ENCODE measurements at regions not wholly inside any gene's neighbourhood (a gene's known extent, or its start where the extent isn't known, plus 50 kb on each side); places are given as distances from the start of the nearest gene placed in this dataset.

DNA sequence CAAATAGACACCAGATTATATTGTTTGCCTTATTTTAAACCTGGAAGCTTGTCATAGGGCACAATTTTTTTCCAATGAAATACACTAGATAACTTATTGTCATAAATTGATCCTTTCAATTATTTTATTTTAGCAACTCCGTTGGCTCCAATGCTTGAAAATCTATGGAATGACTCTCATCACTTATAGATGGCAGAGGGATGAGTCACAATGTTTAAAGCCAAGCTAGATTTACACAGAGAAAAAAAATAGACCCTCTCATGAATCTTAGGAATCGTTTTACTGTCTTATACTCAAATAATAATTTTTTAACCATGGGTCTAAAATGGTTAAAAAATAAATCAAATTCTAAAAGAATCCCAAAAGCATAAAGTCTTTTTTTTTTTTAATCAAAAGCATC lies 1276.6 kb upstream of the FLRT2 start:
- no peaks in the 10 kb centered on the region for H3K27me3 ChIP-seq (ENCODE audit: control insufficient read depth in 2 of 2, insufficient read depth in 2 of 2, low read length in 2 of 2)
- intact Hi-C loops (cut with micrococcal nuclease) = loop anchor here (5.0 kb wide), 6 partner anchors 126 to 1164 kb away; no protein-coding TSS in a partner anchor
- peak overlapping the region; percentile 13 for H3K9ac ChIP-seq (replicated peaks; ENCODE audit: extremely low read depth, insufficient read depth, low read length)
- H4K20me1 ChIP-seq (replicated peaks; ENCODE audit: control insufficient read depth, extremely low read depth, insufficient read depth, low read length) = no peaks in the 10 kb centered on the region
- H3K4me2 ChIP-seq (ENCODE audit: insufficient read depth, low read length) = peak overlapping the region; percentile 55
- no peaks in the 10 kb centered on the region for H3K9me1 ChIP-seq (replicated peaks; ENCODE audit: control insufficient read depth, extremely low read depth, insufficient read depth, low read length)
- no peak overlapping the region for H2AFZ ChIP-seq (ENCODE audit: low read depth, low read length)
- no peak for TF ChIP-seq POLR2A (IDR thresholded peaks at IDR 0.05; ENCODE audit: low read depth, low read length)
- TF ChIP-seq, protein P1, sequence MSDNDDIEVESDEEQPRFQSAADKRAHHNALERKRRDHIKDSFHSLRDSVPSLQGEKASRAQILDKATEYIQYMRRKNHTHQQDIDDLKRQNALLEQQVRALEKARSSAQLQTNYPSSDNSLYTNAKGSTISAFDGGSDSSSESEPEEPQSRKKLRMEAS (IDR thresholded peaks at IDR 0.05; ENCODE audit: insufficient read depth, insufficient read length) = no peak
- TF ChIP-seq FOS (IDR thresholded peaks at IDR 0.05; ENCODE audit: borderline replicate concordance, insufficient read depth, low read length) = peak; percentile 38
- TF ChIP-seq, protein P2, sequence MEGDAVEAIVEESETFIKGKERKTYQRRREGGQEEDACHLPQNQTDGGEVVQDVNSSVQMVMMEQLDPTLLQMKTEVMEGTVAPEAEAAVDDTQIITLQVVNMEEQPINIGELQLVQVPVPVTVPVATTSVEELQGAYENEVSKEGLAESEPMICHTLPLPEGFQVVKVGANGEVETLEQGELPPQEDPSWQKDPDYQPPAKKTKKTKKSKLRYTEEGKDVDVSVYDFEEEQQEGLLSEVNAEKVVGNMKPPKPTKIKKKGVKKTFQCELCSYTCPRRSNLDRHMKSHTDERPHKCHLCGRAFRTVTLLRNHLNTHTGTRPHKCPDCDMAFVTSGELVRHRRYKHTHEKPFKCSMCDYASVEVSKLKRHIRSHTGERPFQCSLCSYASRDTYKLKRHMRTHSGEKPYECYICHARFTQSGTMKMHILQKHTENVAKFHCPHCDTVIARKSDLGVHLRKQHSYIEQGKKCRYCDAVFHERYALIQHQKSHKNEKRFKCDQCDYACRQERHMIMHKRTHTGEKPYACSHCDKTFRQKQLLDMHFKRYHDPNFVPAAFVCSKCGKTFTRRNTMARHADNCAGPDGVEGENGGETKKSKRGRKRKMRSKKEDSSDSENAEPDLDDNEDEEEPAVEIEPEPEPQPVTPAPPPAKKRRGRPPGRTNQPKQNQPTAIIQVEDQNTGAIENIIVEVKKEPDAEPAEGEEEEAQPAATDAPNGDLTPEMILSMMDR (IDR thresholded peaks at IDR 0.05; ENCODE audit: extremely low read depth in 1 of 2, insufficient read depth in 1 of 2, low read depth in 1 of 2, low read length in 2 of 2) = no peak
- TF ChIP-seq MYC (IDR thresholded peaks at IDR 0.05; ENCODE audit: low read depth, low read length) = no peak
- no peak for TF ChIP-seq EZH2 (IDR thresholded peaks at IDR 0.05; ENCODE audit: borderline replicate concordance, low read depth, low read length, severe bottlenecking)
- no peak for TF ChIP-seq POLR2AphosphoS5 (IDR thresholded peaks at IDR 0.05; ENCODE audit: insufficient read depth, low read depth, low read length)
- no peak for TF ChIP-seq GATA2 (IDR thresholded peaks at IDR 0.05; ENCODE audit: insufficient read depth, insufficient read length, low read depth, low read length)
- peak; percentile 34 for TF ChIP-seq JUN (IDR thresholded peaks at IDR 0.05; ENCODE audit: borderline replicate concordance, insufficient read depth, insufficient read length, low read depth)
- H3K9me3 ChIP-seq (replicated peaks; ENCODE audit: control insufficient read depth, insufficient read depth, low read length) = no peaks in the 10 kb centered on the region
- H3K4me1 ChIP-seq (ENCODE audit: control insufficient read depth, extremely low read depth, insufficient read depth, low read length) = peaks cover 55% of the 10 kb centered on the region
- no TSS peak for BruUV-seq (replicated peaks)
- DNase-seq (ENCODE audit: low read depth, low spot score) (peak; percentile 32), FAIRE-seq (no peak)
- CTCF ChIA-PET = interaction anchor here (3.2 kb wide), 1 partner anchor 1276 kb away, joined by 15 read pairs; the partner anchor contains the start of gene FLRT2
- dilution Hi-C loops (cut with MboI; ENCODE audit: extremely low pct_ligation_motif_present, low sequenced_read_pairs) = no loop called here
- H3K36me3 ChIP-seq (ENCODE audit: control insufficient read depth in 2 of 2, extremely low read depth in 1 of 2, insufficient read depth in 2 of 2, low read length in 2 of 2) = no peaks in the 10 kb centered on the region
- H3K4me3 ChIP-seq (replicated peaks in 1 of 3; ENCODE audit: insufficient read depth in 1 of 3, low read depth in 1 of 3, low read length in 3 of 3) = no peak overlapping the region
- POLR2A ChIA-PET = interaction anchor here (0.7 to 3.1 kb wide), 6 partner anchors 70 to 1281 kb away, joined by 3 to 24 read pairs (median 3); partner anchors contain the start of gene FLRT2
- H3K79me2 ChIP-seq (ENCODE audit: control insufficient read depth, insufficient read depth, low read length) = no peaks in the 10 kb centered on the region
- H3K27ac ChIP-seq (ENCODE audit: insufficient read depth, low read depth, low read length) = peak overlapping the region; percentile 81
